ENCODE measurements at regions not wholly inside any gene's neighbourhood (a gene's known extent, or its start where the extent isn't known, plus 50 kb on each side); places are given as distances from the start of the nearest gene placed in this dataset.

- no peak for DNase-seq
Measured at GRCh38 chr1:4017636-4018365, 117.7 kb upstream of the C1orf174 start.

- DNase-seq, result no peak
Measured at GRCh38 chr1:4018466-4019146, 118.5 kb upstream of the C1orf174 start.

GRCh38 chr1:4019147-4019521 lies 119.1 kb upstream of the C1orf174 start:
- DNase-seq, result no peak

- no peak for DNase-seq
Measured at GRCh38 chr1:4019606-4020331, 119.7 kb upstream of the C1orf174 start.

GRCh38 chr1:4020449-4020848 lies 120.4 kb upstream of the C1orf174 start:
- DNase-seq, result no peak

GRCh38 chr1:4021136-4021973 lies 121.3 kb upstream of the C1orf174 start:
- no peak for DNase-seq

GRCh38 chr1:4021974-4022268 lies 121.8 kb upstream of the C1orf174 start:
- no peak for DNase-seq

- DNase-seq, result no peak
Measured at GRCh38 chr1:4022715-4023114, 122.6 kb upstream of the C1orf174 start.

- DNase-seq, result no peak
Measured at GRCh38 chr1:4023678-4024077, 123.6 kb upstream of the C1orf174 start.

- DNase-seq, result no peak
Measured at GRCh38 chr1:4024811-4025210, 124.7 kb upstream of the C1orf174 start.

GRCh38 chr1:4025752-4026151 lies 125.7 kb upstream of the C1orf174 start:
- DNase-seq, result no peak

- DNase-seq, result no peak
Measured at GRCh38 chr1:4027008-4027407, 126.9 kb upstream of the C1orf174 start.

- DNase-seq, result no peak
Measured at GRCh38 chr1:4027492-4028138, 127.5 kb upstream of the C1orf174 start.

GRCh38 chr1:4028139-4028501 lies 128.0 kb upstream of the C1orf174 start:
- DNase-seq, result no peak

GRCh38 chr1:4029376-4029775 lies 129.3 kb upstream of the C1orf174 start:
- no peak for DNase-seq

GRCh38 chr1:4032571-4032970 lies 132.5 kb upstream of the C1orf174 start:
- DNase-seq, result no peak

- peak; percentile 12 for DNase-seq
Measured at GRCh38 chr1:4033129-4033676, 133.1 kb upstream of the C1orf174 start.

- no peak for DNase-seq
Measured at GRCh38 chr1:4033713-4034112, 133.6 kb upstream of the C1orf174 start.

- no peak for DNase-seq
Measured at GRCh38 chr1:4034318-4034887, 134.3 kb upstream of the C1orf174 start.

GRCh38 chr1:4044967-4045366 lies 144.9 kb upstream of the C1orf174 start:
- no peak for DNase-seq

- no peak for DNase-seq
Measured at GRCh38 chr1:4045397-4046010, 145.4 kb upstream of the C1orf174 start.

Measured in eye (tissue), 1 donor.